GM23338 (cell line): ENCODE measurements at regions not wholly inside any gene's neighbourhood (a gene's known extent, or its start where the extent isn't known, plus 50 kb on each side); places are given as distances from the start of the nearest gene placed in this dataset.
"Not testable (repeated sequence)": the region's sequence is repeated elsewhere in the genome, so short reads cannot be mapped to it uniquely, and the experiment has no call there.

Experiments
- EZH2 ChIP-seq: fragments of 200-600 bp; sonication (generic); IDR thresholded peaks from one replicate; pipeline ENCODE4 v1.8.0; 2017; ENCODE audit warnings: antibody characterized with exemption, mild to moderate bottlenecking, low read depth; ENCODE audit not compliant: unreplicated experiment
- EZH2phosphoT487 ChIP-seq: fragments of 200-600 bp; sonication (generic); IDR thresholded peaks from one replicate; pipeline ENCODE4 v1.8.1; 2018; ENCODE audit warnings: antibody characterized with exemption; ENCODE audit not compliant: unreplicated experiment
- JUNB ChIP-seq: IDR thresholded peaks from one replicate; pipeline ENCODE4 v1.6.1; 2016; ENCODE audit warnings: antibody characterized with exemption; ENCODE audit not compliant: unreplicated experiment
- POLR2AphosphoS5 ChIP-seq: IDR thresholded peaks from 2 replicates; pipeline ENCODE4 v1.6.1; 2016; ENCODE audit warnings: antibody characterized with exemption, low read depth
- TF ChIP-seq, protein P1 (sequence below), 2 experiments: fragments of 200-600 bp in 1 of 2; sonication (generic) in 1 of 2; conservative IDR thresholded peaks; 2 replicates each; pipeline versions ENCODE4 v1.5.1 to v1.6.1; 2016 to 2017; ENCODE audit warnings: antibody characterized with exemption in 2 of 2, low read depth in 2 of 2, mild to moderate bottlenecking in 2 of 2, moderate library complexity in 1 of 2
- TF ChIP-seq, protein P2 (sequence below): IDR thresholded peaks from one replicate; pipeline ENCODE4 v1.6.1; 2018; ENCODE audit warnings: antibody characterized with exemption; ENCODE audit not compliant: unreplicated experiment

- TF ChIP-seq, protein P1, sequence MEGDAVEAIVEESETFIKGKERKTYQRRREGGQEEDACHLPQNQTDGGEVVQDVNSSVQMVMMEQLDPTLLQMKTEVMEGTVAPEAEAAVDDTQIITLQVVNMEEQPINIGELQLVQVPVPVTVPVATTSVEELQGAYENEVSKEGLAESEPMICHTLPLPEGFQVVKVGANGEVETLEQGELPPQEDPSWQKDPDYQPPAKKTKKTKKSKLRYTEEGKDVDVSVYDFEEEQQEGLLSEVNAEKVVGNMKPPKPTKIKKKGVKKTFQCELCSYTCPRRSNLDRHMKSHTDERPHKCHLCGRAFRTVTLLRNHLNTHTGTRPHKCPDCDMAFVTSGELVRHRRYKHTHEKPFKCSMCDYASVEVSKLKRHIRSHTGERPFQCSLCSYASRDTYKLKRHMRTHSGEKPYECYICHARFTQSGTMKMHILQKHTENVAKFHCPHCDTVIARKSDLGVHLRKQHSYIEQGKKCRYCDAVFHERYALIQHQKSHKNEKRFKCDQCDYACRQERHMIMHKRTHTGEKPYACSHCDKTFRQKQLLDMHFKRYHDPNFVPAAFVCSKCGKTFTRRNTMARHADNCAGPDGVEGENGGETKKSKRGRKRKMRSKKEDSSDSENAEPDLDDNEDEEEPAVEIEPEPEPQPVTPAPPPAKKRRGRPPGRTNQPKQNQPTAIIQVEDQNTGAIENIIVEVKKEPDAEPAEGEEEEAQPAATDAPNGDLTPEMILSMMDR (conservative IDR thresholded peaks at IDR 0.05; ENCODE audit: low read depth in 2 of 2), result not testable (repeated sequence)
- not testable (repeated sequence) for TF ChIP-seq JUNB, EZH2phosphoT487, POLR2AphosphoS5, EZH2
- TF ChIP-seq, protein P2, sequence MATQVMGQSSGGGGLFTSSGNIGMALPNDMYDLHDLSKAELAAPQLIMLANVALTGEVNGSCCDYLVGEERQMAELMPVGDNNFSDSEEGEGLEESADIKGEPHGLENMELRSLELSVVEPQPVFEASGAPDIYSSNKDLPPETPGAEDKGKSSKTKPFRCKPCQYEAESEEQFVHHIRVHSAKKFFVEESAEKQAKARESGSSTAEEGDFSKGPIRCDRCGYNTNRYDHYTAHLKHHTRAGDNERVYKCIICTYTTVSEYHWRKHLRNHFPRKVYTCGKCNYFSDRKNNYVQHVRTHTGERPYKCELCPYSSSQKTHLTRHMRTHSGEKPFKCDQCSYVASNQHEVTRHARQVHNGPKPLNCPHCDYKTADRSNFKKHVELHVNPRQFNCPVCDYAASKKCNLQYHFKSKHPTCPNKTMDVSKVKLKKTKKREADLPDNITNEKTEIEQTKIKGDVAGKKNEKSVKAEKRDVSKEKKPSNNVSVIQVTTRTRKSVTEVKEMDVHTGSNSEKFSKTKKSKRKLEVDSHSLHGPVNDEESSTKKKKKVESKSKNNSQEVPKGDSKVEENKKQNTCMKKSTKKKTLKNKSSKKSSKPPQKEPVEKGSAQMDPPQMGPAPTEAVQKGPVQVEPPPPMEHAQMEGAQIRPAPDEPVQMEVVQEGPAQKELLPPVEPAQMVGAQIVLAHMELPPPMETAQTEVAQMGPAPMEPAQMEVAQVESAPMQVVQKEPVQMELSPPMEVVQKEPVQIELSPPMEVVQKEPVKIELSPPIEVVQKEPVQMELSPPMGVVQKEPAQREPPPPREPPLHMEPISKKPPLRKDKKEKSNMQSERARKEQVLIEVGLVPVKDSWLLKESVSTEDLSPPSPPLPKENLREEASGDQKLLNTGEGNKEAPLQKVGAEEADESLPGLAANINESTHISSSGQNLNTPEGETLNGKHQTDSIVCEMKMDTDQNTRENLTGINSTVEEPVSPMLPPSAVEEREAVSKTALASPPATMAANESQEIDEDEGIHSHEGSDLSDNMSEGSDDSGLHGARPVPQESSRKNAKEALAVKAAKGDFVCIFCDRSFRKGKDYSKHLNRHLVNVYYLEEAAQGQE, result not testable (repeated sequence)
Observed at GRCh38 chr7:150169943-150170490, 153.1 kb upstream of the LRRC61 start.
